OCI-LY1 (cell line): ENCODE measurements at regions not wholly inside any gene's neighbourhood (a gene's known extent, or its start where the extent isn't known, plus 50 kb on each side); places are given as distances from the start of the nearest gene placed in this dataset.
"Not testable (repeated sequence)": the region's sequence is repeated elsewhere in the genome, so short reads cannot be mapped to it uniquely, and the experiment has no call there.

Experiments
- H2AFZ ChIP-seq: fragments of 200-600 bp; sonication (generic), shearing (Covaris generic); 2 replicates; pipeline ENCODE4 v1.6.0; 2014; ENCODE audit warnings: antibody characterized with exemption, mild to moderate bottlenecking, low read length
- H3F3A ChIP-seq: fragments of 200-600 bp; sonication (generic), shearing (Covaris generic); 2 replicates; pipeline ENCODE4 v1.6.0; 2014; ENCODE audit warnings: mild to moderate bottlenecking, antibody characterized with exemption, low read length, moderate library complexity; ENCODE audit not compliant: insufficient read depth
- H3K27ac ChIP-seq: fragments of 200-600 bp; sonication (generic); 2 replicates; pipeline ENCODE4 v1.5.1; 2014; ENCODE audit warnings: low read length, mixed run types, mild to moderate bottlenecking, low read depth; ENCODE audit not compliant: poor library complexity, severe bottlenecking
- H3K27me3 ChIP-seq: fragments of 200-600 bp; sonication (generic); 2 replicates; pipeline ENCODE4 v1.6.0; 2014; ENCODE audit warnings: antibody characterized with exemption, mild to moderate bottlenecking, low read length, moderate library complexity; ENCODE audit not compliant: insufficient read depth
- H3K36me3 ChIP-seq: fragments of 200-600 bp; sonication (generic); 2 replicates; pipeline ENCODE4 v1.6.1; 2014; ENCODE audit warnings: mild to moderate bottlenecking, antibody characterized with exemption, low read length, moderate library complexity, mixed read lengths; ENCODE audit not compliant: insufficient read depth
- H3K4me1 ChIP-seq: fragments of 200-600 bp; sonication (generic); 2 replicates; pipeline ENCODE4 v1.5.1; 2014; ENCODE audit warnings: mild to moderate bottlenecking, low read length, moderate library complexity; ENCODE audit not compliant: insufficient read depth, severe bottlenecking
- H3K4me2 ChIP-seq: fragments of 200-600 bp; sonication (generic), shearing (Covaris generic); 2 replicates; pipeline ENCODE4 v1.6.1; 2014; ENCODE audit warnings: low read length
- H3K4me3 ChIP-seq: fragments of 200-600 bp; sonication (generic); 2 replicates; pipeline ENCODE4 v1.5.1; 2014; ENCODE audit warnings: low read length, low read depth, mild to moderate bottlenecking, mixed read lengths; ENCODE audit not compliant: poor library complexity, severe bottlenecking
- H3K79me2 ChIP-seq: fragments of 200-600 bp; shearing (Covaris generic); 2 replicates; pipeline ENCODE4 v1.6.1; 2016; ENCODE audit warnings: mixed run types, low read length, mixed read lengths; ENCODE audit not compliant: insufficient read depth
- H3K9ac ChIP-seq: fragments of 200-600 bp; sonication (generic), shearing (Covaris generic); 2 replicates; pipeline ENCODE4 v1.6.1; 2014; ENCODE audit warnings: mild to moderate bottlenecking, low read length, mixed read lengths
- H3K9me2 ChIP-seq: fragments of 200-600 bp; sonication (generic), shearing (Covaris generic); 2 replicates; pipeline ENCODE4 v1.6.1; 2014; ENCODE audit warnings: low read depth, mild to moderate bottlenecking, low read length, mixed read lengths
- H3K9me3 ChIP-seq: fragments of 200-600 bp; shearing (Covaris generic); 2 replicates; pipeline ENCODE4 v1.6.1; 2014; ENCODE audit warnings: low read length, mixed read lengths
- H4K20me1 ChIP-seq: fragments of 200-600 bp; sonication (generic), shearing (Covaris generic); 2 replicates; pipeline ENCODE4 v1.6.0; 2016; ENCODE audit warnings: mild to moderate bottlenecking, low read length; ENCODE audit not compliant: insufficient read depth
- CTCF ChIP-seq: fragments of 200-600 bp; sonication (generic), shearing (Covaris generic); IDR thresholded peaks from 2 replicates; pipeline ENCODE4 v1.5.1; 2017; ENCODE audit warnings: mild to moderate bottlenecking, antibody characterized with exemption, low read length, moderate library complexity, mixed read lengths
- EZH2 ChIP-seq: fragments of 200-600 bp; sonication (generic), shearing (Covaris generic); IDR thresholded peaks from 2 replicates; pipeline ENCODE4 v1.8.0; 2017; ENCODE audit warnings: borderline replicate concordance, mixed run types, mild to moderate bottlenecking, antibody characterized with exemption, low read length, moderate library complexity, mixed read lengths

GRCh38 chr10:33084453-33084852 is 126.4 kb upstream of the ITGB1 start:
- Histone ChIP-seq H3K4me1 (no peaks in the 10 kb centered on the region), H4K20me1 (no peaks in the 10 kb centered on the region), H3K9me2 (no peaks in the 10 kb centered on the region), H3K27ac (no peak overlapping the region), H3K79me2 (no peaks in the 10 kb centered on the region), H3K4me2 (no peak overlapping the region), H3K9me3 (no peaks in the 10 kb centered on the region), H2AFZ (no peak overlapping the region), H3K9ac (no peak overlapping the region), H3F3A (no peaks in the 10 kb centered on the region), H3K36me3 (no peaks in the 10 kb centered on the region), H3K4me3 (no peak overlapping the region), H3K27me3 (no peaks in the 10 kb centered on the region)
- no peak for TF ChIP-seq EZH2

GRCh38 chr10:33082373-33082895 is 124.4 kb upstream of the ITGB1 start:
- H3K9ac ChIP-seq: no peak overlapping the region
- no peaks in the 10 kb centered on the region for H3K79me2 ChIP-seq
- H4K20me1 ChIP-seq: no peaks in the 10 kb centered on the region
- H3K27ac ChIP-seq: no peak overlapping the region
- no peaks in the 10 kb centered on the region for H3K36me3 ChIP-seq
- H3K4me3 ChIP-seq: no peak overlapping the region
- H3K9me3 ChIP-seq: no peaks in the 10 kb centered on the region
- no peak overlapping the region for H3K4me2 ChIP-seq
- H2AFZ ChIP-seq: no peak overlapping the region
- H3K4me1 ChIP-seq: no peaks in the 10 kb centered on the region
- H3K9me2 ChIP-seq: no peaks in the 10 kb centered on the region
- TF ChIP-seq CTCF: no peak
- TF ChIP-seq EZH2: no peak
- no peaks in the 10 kb centered on the region for H3K27me3 ChIP-seq
- no peaks in the 10 kb centered on the region for H3F3A ChIP-seq

- H3K9ac ChIP-seq, H2AFZ ChIP-seq, H3F3A ChIP-seq, H3K27ac ChIP-seq, H3K4me2 ChIP-seq, H3K9me2 ChIP-seq, H3K4me1 ChIP-seq, H3K4me3 ChIP-seq, H4K20me1 ChIP-seq, H3K27me3 ChIP-seq, H3K36me3 ChIP-seq, H3K9me3 ChIP-seq, H3K79me2 ChIP-seq: not testable (repeated sequence)
Measured at GRCh38 chr10:33080467-33080866, 122.4 kb upstream of the ITGB1 start.

GRCh38 chr10:33074443-33074842 is 116.4 kb upstream of the ITGB1 start:
- H3K9me2 ChIP-seq: no peaks in the 10 kb centered on the region
- H3F3A ChIP-seq: no peaks in the 10 kb centered on the region
- no peaks in the 10 kb centered on the region for H3K36me3 ChIP-seq
- no peak overlapping the region for H2AFZ ChIP-seq
- no peaks in the 10 kb centered on the region for H3K79me2 ChIP-seq
- no peak overlapping the region for H3K4me2 ChIP-seq
- no peaks in the 10 kb centered on the region for H3K9me3 ChIP-seq
- no peaks in the 10 kb centered on the region for H3K27me3 ChIP-seq
- TF ChIP-seq CTCF (no peak), EZH2 (no peak)
- no peak overlapping the region for H3K27ac ChIP-seq
- no peaks in the 10 kb centered on the region for H3K4me1 ChIP-seq
- no peak overlapping the region for H3K4me3 ChIP-seq
- H3K9ac ChIP-seq: no peak overlapping the region
- no peaks in the 10 kb centered on the region for H4K20me1 ChIP-seq
